ENCODE measurements at regions not wholly inside any gene's neighbourhood (a gene's known extent, or its start where the extent isn't known, plus 50 kb on each side); places are given as distances from the start of the nearest gene placed in this dataset.

GRCh38 chr6:147817042-147817689 lies 308.7 kb downstream of the SAMD5 start:
- no peak for DNase-seq (ENCODE audit: low spot score)

GRCh38 chr6:147820520-147820919 lies 312.0 kb downstream of the SAMD5 start:
- DNase-seq (ENCODE audit: low spot score) = no peak

- no peak for DNase-seq (ENCODE audit: low spot score)
Measured at GRCh38 chr6:147821295-147821897, 312.9 kb downstream of the SAMD5 start.

- no peak for DNase-seq (ENCODE audit: low spot score)
Measured at GRCh38 chr6:147823936-147824335, 315.4 kb downstream of the SAMD5 start.

- DNase-seq (ENCODE audit: low spot score) = no peak
Measured at GRCh38 chr6:147825848-147826247, 317.4 kb downstream of the SAMD5 start.

GRCh38 chr6:147826698-147827097 lies 318.2 kb downstream of the SAMD5 start:
- no peak for DNase-seq (ENCODE audit: low spot score)

GRCh38 chr6:147829418-147829817 lies 320.9 kb downstream of the SAMD5 start:
- no peak for DNase-seq (ENCODE audit: low spot score)

GRCh38 chr6:147829835-147830234 lies 321.3 kb downstream of the SAMD5 start:
- DNase-seq (ENCODE audit: low spot score) = no peak

GRCh38 chr6:147831356-147831755 lies 322.9 kb downstream of the SAMD5 start:
- DNase-seq (ENCODE audit: low spot score) = no peak

- no peak for DNase-seq (ENCODE audit: low spot score)
Measured at GRCh38 chr6:147833607-147834006, 325.1 kb downstream of the SAMD5 start.

GRCh38 chr6:147834084-147834776 lies 325.7 kb downstream of the SAMD5 start:
- DNase-seq (ENCODE audit: low spot score) = no peak

- DNase-seq (ENCODE audit: low spot score) = no peak
Measured at GRCh38 chr6:147837540-147837939, 329.1 kb downstream of the SAMD5 start.

- DNase-seq (ENCODE audit: low spot score) = no peak
Measured at GRCh38 chr6:147839708-147840610, 331.5 kb downstream of the SAMD5 start.

GRCh38 chr6:147841547-147842148 lies 333.2 kb downstream of the SAMD5 start:
- DNase-seq (ENCODE audit: low spot score) = no peak

- no peak for DNase-seq (ENCODE audit: low spot score)
Measured at GRCh38 chr6:147849401-147850330, 341.2 kb downstream of the SAMD5 start.

- no peak for DNase-seq (ENCODE audit: low spot score)
Measured at GRCh38 chr6:147852772-147853171, 344.3 kb downstream of the SAMD5 start.

GRCh38 chr6:147853574-147853973 lies 345.1 kb downstream of the SAMD5 start:
- no peak for DNase-seq (ENCODE audit: low spot score)

- no peak for DNase-seq (ENCODE audit: low spot score)
Measured at GRCh38 chr6:147855803-147856482, 347.5 kb downstream of the SAMD5 start.

- no peak for DNase-seq (ENCODE audit: low spot score)
Measured at GRCh38 chr6:147856687-147857086, 348.2 kb downstream of the SAMD5 start.

- no peak for DNase-seq (ENCODE audit: low spot score)
Measured at GRCh38 chr6:147858421-147858820, 349.9 kb downstream of the SAMD5 start.
